HEK293T (cell line): ENCODE measurements at regions not wholly inside any gene's neighbourhood (a gene's known extent, or its start where the extent isn't known, plus 50 kb on each side); places are given as distances from the start of the nearest gene placed in this dataset.

Experiments used
- ARNT ChIP-seq: fragments of 450-650 bp; IDR thresholded peaks from 2 replicates; pipeline ENCODE4 v1.6.1; 2017; ENCODE audit warnings: mild to moderate bottlenecking
- BHLHE40 ChIP-seq: fragments of 450-650 bp; IDR thresholded peaks from 2 replicates; pipeline ENCODE4 v1.6.1; 2016; ENCODE audit warnings: mild to moderate bottlenecking, moderate library complexity, borderline replicate concordance
- CTBP1 ChIP-seq: fragments of 450-650 bp; IDR thresholded peaks from 2 replicates; pipeline ENCODE4 v1.6.1; 2016; ENCODE audit warnings: borderline replicate concordance
- ELF4 ChIP-seq: fragments of 450-650 bp; IDR thresholded peaks from 2 replicates; pipeline ENCODE4 v1.6.1; 2017; ENCODE audit warnings: antibody characterized with exemption
- FOXA1 ChIP-seq: fragments of 450-650 bp; IDR thresholded peaks from 2 replicates; pipeline ENCODE4 v1.6.1; 2016; ENCODE audit warnings: mild to moderate bottlenecking
- FOXK2 ChIP-seq: fragments of 450-650 bp; IDR thresholded peaks from 2 replicates; pipeline ENCODE4 v1.6.1; 2016; ENCODE audit warnings: mild to moderate bottlenecking
- HDGF ChIP-seq: fragments of 450-650 bp; IDR thresholded peaks from 2 replicates; pipeline ENCODE4 v1.6.1; 2017; ENCODE audit warnings: antibody characterized with exemption, borderline replicate concordance
- L3MBTL2 ChIP-seq: fragments of 450-650 bp; conservative IDR thresholded peaks from 2 replicates; pipeline ENCODE4 v1.6.1; 2016; ENCODE audit warnings: mild to moderate bottlenecking
- SP1 ChIP-seq: fragments of 450-650 bp; IDR thresholded peaks from 2 replicates; pipeline ENCODE4 v1.6.1; 2017
- SUZ12 ChIP-seq: fragments of 450-650 bp; IDR thresholded peaks from 2 replicates; pipeline ENCODE4 v1.6.1; 2016; ENCODE audit warnings: mild to moderate bottlenecking
- ZNF384 ChIP-seq: fragments of 450-650 bp; IDR thresholded peaks from 2 replicates; pipeline ENCODE4 v1.6.1; 2016

DNA sequence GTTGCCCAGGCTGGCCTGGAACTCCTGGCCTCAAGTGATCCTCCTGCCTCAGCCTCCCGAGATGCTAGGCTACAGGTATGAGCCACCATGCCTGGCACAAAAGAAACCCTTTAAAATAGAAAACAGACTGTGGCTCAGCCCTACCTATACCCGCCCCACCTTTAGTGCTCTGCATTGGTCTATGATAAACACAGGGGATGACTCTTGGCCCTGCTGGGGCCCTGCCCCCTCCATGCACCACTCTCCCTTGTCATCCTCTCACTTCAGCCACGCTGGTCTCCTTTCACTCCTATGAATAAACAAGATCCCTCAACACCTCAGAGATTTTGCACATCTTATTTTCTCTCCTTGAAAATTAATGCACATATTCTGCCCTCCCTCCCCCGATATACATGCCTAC lies 251.4 kb upstream of the KLF14 start:
- no peak for TF ChIP-seq SP1
- no peak for TF ChIP-seq FOXA1
- TF ChIP-seq FOXK2, result no peak
- no peak for TF ChIP-seq SUZ12
- TF ChIP-seq BHLHE40, result no peak
- no peak for TF ChIP-seq ZNF384
- TF ChIP-seq ELF4, result no peak
- no peak for TF ChIP-seq ARNT
- no peak for TF ChIP-seq CTBP1
- TF ChIP-seq HDGF, result no peak
- TF ChIP-seq L3MBTL2, result no peak
